Naive thymus-derived CD4-positive, alpha-beta T cell (primary cell): ENCODE measurements at regions not wholly inside any gene's neighbourhood (a gene's known extent, or its start where the extent isn't known, plus 50 kb on each side); places are given as distances from the start of the nearest gene placed in this dataset.
"Not testable (repeated sequence)": the region's sequence is repeated elsewhere in the genome, so short reads cannot be mapped to it uniquely, and the experiment has no call there.

Experiments
- ATAC-seq: fragments of 150-1000 bp; cut with Tn5 transposase; 2 replicates; pipeline ENCODE4 v1.10.0; 2021; ENCODE audit warnings: mild to moderate bottlenecking, moderate library complexity
- CTCF ChIA-PET: fragments of 350-600 bp; sonication (Branson Sonifier 250); formaldehyde crosslinking; loops from one replicate; lab custom pipeline; 2021; ENCODE audit warnings: antibody characterized with exemption; lab: Charles Lee
- POLR2A ChIA-PET: fragments of 350-600 bp; sonication (Branson Sonifier 250); formaldehyde crosslinking; loops from one replicate; lab custom pipeline; 2021; ENCODE audit warnings: antibody characterized with exemption, inconsistent platforms; lab: Charles Lee
- DNase-seq, 9 donors: peaks; one replicate each; pipeline versions ENCODE4 v3.0.0 to v3.0.0-alpha.2; 2020 to 2022; ENCODE audit warnings: mixed read lengths in 1 of 9
- H3K27ac ChIP-seq: one replicate; pipeline ENCODE4 v1.7.0; 2013; ENCODE audit warnings: mild to moderate bottlenecking, low read depth, low read length, moderate library complexity
- H3K27me3 ChIP-seq, 2 donors: one replicate each; pipeline ENCODE4 v1.7.0; 2013; ENCODE audit warnings: low read length in 2 of 2, mild to moderate bottlenecking in 2 of 2, moderate library complexity in 2 of 2; ENCODE audit not compliant: control insufficient read depth in 2 of 2, insufficient read depth in 2 of 2
- H3K36me3 ChIP-seq, 3 experiments: 1 replicate in 2 of 3; 2 replicates in 1 of 3; pipeline ENCODE4 v1.7.0; 2013; ENCODE audit warnings: low read length in 3 of 3, mild to moderate bottlenecking in 3 of 3, moderate library complexity in 1 of 3; ENCODE audit not compliant: insufficient read depth in 3 of 3, control insufficient read depth in 2 of 3
- H3K4me1 ChIP-seq, 2 donors: one replicate each; pipeline ENCODE4 v1.7.0; 2013; ENCODE audit warnings: low read length in 2 of 2, mild to moderate bottlenecking in 2 of 2, moderate library complexity in 1 of 2; ENCODE audit not compliant: control insufficient read depth in 2 of 2, insufficient read depth in 2 of 2
- H3K4me3 ChIP-seq: 2 replicates; pipeline ENCODE4 v1.7.0; 2013; ENCODE audit warnings: mild to moderate bottlenecking, low read length
- H3K9me3 ChIP-seq, 3 experiments: 1 replicate in 2 of 3; 2 replicates in 1 of 3; pipeline ENCODE4 v1.7.0; 2013; ENCODE audit warnings: low read length in 3 of 3; ENCODE audit not compliant: control insufficient read depth in 2 of 3
- H3K27ac Mint-ChIP-seq, 9 donors: one replicate each; pipeline ENCODE4 v1.8.0; 2020 to 2022; ENCODE audit warnings: mixed read lengths in 9 of 9, mild to moderate bottlenecking in 8 of 9, moderate library complexity in 5 of 9, inconsistent platforms in 2 of 9
- H3K27me3 Mint-ChIP-seq, 5 donors: one replicate each; pipeline ENCODE4 v1.8.0; 2021 to 2022; ENCODE audit warnings: mixed read lengths in 5 of 5, mild to moderate bottlenecking in 1 of 5
- H3K36me3 Mint-ChIP-seq, 5 donors: one replicate each; pipeline ENCODE4 v1.8.0; 2020 to 2022; ENCODE audit warnings: mixed read lengths in 5 of 5, mild to moderate bottlenecking in 3 of 5, inconsistent platforms in 1 of 5
- H3K4me1 Mint-ChIP-seq, 7 donors: one replicate each; pipeline ENCODE4 v1.8.0; 2020 to 2022; ENCODE audit warnings: mixed read lengths in 7 of 7, mild to moderate bottlenecking in 3 of 7, inconsistent platforms in 1 of 7
- H3K4me3 Mint-ChIP-seq, 10 donors: one replicate each; pipeline ENCODE4 v1.8.0; 2020 to 2022; ENCODE audit warnings: mild to moderate bottlenecking in 10 of 10, mixed read lengths in 10 of 10, moderate library complexity in 6 of 10, inconsistent platforms in 2 of 10
- H3K9me3 Mint-ChIP-seq, 11 donors: one replicate each; pipeline ENCODE4 v1.8.0; 2020 to 2022; ENCODE audit warnings: mixed read lengths in 11 of 11, mild to moderate bottlenecking in 4 of 11, inconsistent platforms in 1 of 11, moderate library complexity in 1 of 11
- intact Hi-C, 2 donors: fragments of 100-400 bp; cut with micrococcal nuclease; formaldehyde crosslinking; loops; one replicate each; pipeline ENCODE4 v1.15.1; 2023

DNA sequence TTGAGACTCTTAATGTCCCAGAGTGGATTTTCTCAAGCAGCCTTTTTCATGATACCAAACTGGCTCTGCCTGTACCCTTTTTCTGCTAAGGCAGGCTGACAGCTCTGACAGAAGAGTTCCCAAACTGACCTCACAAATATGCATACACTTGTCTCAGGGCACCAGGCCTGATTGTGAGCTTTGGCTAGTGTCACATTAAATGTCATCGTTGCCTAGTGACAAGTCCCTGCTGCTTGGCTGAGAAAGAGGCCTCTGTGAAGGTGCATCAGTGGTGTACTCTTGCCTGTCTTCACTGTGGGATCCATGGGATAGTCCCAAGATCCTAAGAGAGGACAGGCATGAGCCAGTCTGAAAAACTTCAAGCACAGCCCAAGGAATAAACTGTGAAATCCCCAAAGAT is 68.8 kb downstream of the RBMY1J start:
- ATAC-seq, H3K9me3 Mint-ChIP-seq, CTCF ChIA-PET, H3K4me1 Mint-ChIP-seq, H3K36me3 ChIP-seq, H3K9me3 ChIP-seq, H3K27ac ChIP-seq, H3K27ac Mint-ChIP-seq, H3K4me3 Mint-ChIP-seq, H3K36me3 Mint-ChIP-seq, intact Hi-C loops, H3K4me1 ChIP-seq, POLR2A ChIA-PET, H3K27me3 Mint-ChIP-seq, H3K4me3 ChIP-seq, H3K27me3 ChIP-seq, DNase-seq: not testable (repeated sequence)

DNA sequence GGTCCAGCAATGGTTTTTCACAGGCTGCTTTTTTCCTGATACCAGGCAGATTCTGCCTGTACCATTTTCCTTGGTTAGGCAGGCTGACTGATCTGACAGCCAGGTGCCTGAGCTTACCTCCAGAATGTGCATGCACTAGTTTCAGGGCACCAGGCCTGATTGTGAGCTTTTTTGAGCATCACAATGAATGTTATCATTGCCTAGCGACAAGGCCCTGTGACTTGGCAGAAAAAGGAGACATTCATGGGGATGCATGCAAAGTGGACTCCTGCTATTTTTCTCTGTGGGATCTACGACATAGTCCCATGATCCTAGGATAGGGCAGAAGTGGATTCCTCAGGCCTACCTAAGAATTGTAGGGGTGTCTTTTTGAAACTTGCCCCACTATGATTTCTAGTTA is 74.6 kb downstream of the RBMY1J start:
- intact Hi-C loops, H3K9me3 ChIP-seq, POLR2A ChIA-PET, H3K27ac ChIP-seq, H3K9me3 Mint-ChIP-seq, H3K36me3 ChIP-seq, ATAC-seq, H3K4me1 ChIP-seq, H3K4me3 Mint-ChIP-seq, H3K36me3 Mint-ChIP-seq, H3K27me3 ChIP-seq, CTCF ChIA-PET, DNase-seq, H3K27me3 Mint-ChIP-seq, H3K4me1 Mint-ChIP-seq, H3K4me3 ChIP-seq, H3K27ac Mint-ChIP-seq: not testable (repeated sequence)

- H3K36me3 ChIP-seq, H3K4me1 Mint-ChIP-seq, CTCF ChIA-PET, H3K27ac Mint-ChIP-seq, DNase-seq, POLR2A ChIA-PET, intact Hi-C loops, H3K4me3 Mint-ChIP-seq, H3K27ac ChIP-seq, H3K36me3 Mint-ChIP-seq, H3K27me3 ChIP-seq, ATAC-seq, H3K9me3 Mint-ChIP-seq, H3K4me1 ChIP-seq, H3K9me3 ChIP-seq, H3K4me3 ChIP-seq, H3K27me3 Mint-ChIP-seq: not testable (repeated sequence)
Measured at GRCh38 chrY:22484465-22484864, 81.3 kb downstream of the RBMY1J start.

GRCh38 chrY:22488688-22489087 is 85.5 kb downstream of the RBMY1J start:
- H3K4me1 Mint-ChIP-seq, POLR2A ChIA-PET, intact Hi-C loops, CTCF ChIA-PET, H3K36me3 ChIP-seq, H3K4me3 Mint-ChIP-seq, ATAC-seq, H3K27ac ChIP-seq, H3K9me3 ChIP-seq, H3K27ac Mint-ChIP-seq, H3K9me3 Mint-ChIP-seq, H3K4me3 ChIP-seq, H3K4me1 ChIP-seq, DNase-seq, H3K27me3 Mint-ChIP-seq, H3K27me3 ChIP-seq, H3K36me3 Mint-ChIP-seq: not testable (repeated sequence)

DNA sequence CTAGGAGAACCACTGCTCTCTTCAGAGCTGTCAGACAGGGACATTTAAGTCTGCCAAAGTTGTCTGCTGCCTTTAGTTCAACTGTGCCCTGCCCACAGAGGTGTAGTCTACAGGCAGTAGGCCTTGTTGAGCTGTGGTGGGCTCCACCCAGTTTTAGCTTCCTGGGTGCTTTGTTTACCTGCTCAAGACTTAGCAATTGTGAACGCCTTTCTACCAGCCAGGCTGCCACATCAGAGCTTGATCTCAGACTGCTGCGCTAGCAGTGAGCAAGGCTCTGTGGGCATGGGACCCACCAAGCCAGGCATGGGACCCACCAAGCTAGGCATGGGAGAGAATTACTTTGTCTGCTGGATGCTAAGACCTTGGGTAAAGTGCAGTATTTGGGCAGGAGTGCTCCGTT is 96.5 kb downstream of the RBMY1J start:
- H3K36me3 ChIP-seq, H3K4me3 Mint-ChIP-seq, H3K27me3 Mint-ChIP-seq, H3K27ac Mint-ChIP-seq, H3K9me3 ChIP-seq, H3K27me3 ChIP-seq, H3K9me3 Mint-ChIP-seq, H3K4me3 ChIP-seq, H3K27ac ChIP-seq, H3K4me1 Mint-ChIP-seq, H3K4me1 ChIP-seq, H3K36me3 Mint-ChIP-seq, CTCF ChIA-PET, intact Hi-C loops, POLR2A ChIA-PET, DNase-seq: not testable (repeated sequence)
- ATAC-seq: peak; percentile 64

GRCh38 chrY:22513719-22514118 is 110.5 kb downstream of the RBMY1J start:
- DNase-seq, intact Hi-C loops, H3K27me3 Mint-ChIP-seq, POLR2A ChIA-PET, H3K4me1 Mint-ChIP-seq, H3K27ac ChIP-seq, H3K4me3 ChIP-seq, H3K9me3 Mint-ChIP-seq, H3K4me1 ChIP-seq, H3K36me3 ChIP-seq, H3K4me3 Mint-ChIP-seq, H3K27me3 ChIP-seq, CTCF ChIA-PET, H3K36me3 Mint-ChIP-seq, H3K9me3 ChIP-seq, H3K27ac Mint-ChIP-seq, ATAC-seq: not testable (repeated sequence)

GRCh38 chrY:22525841-22526240 is 122.6 kb downstream of the RBMY1J start:
- not testable (repeated sequence) for H3K9me3 Mint-ChIP-seq, H3K4me3 Mint-ChIP-seq, H3K4me1 Mint-ChIP-seq

More at GRCh38 chrY:22525841-22526240, 122.6 kb downstream of the RBMY1J start:
- H3K27ac ChIP-seq, H3K36me3 ChIP-seq, CTCF ChIA-PET, H3K27me3 ChIP-seq, ATAC-seq, H3K27me3 Mint-ChIP-seq, H3K4me3 ChIP-seq, H3K9me3 ChIP-seq, POLR2A ChIA-PET, H3K36me3 Mint-ChIP-seq, H3K27ac Mint-ChIP-seq, H3K4me1 ChIP-seq, DNase-seq, intact Hi-C loops: not testable (repeated sequence)
